MCF 10A (cell line): ENCODE measurements at regions not wholly inside any gene's neighbourhood (a gene's known extent, or its start where the extent isn't known, plus 50 kb on each side); places are given as distances from the start of the nearest gene placed in this dataset.
"Not testable (repeated sequence)": the region's sequence is repeated elsewhere in the genome, so short reads cannot be mapped to it uniquely, and the experiment has no call there.

Source experiments
- BruUV-seq: library from RNA; stranded (reverse); fragments of 400-500 nt; replicated peaks from 2 replicates; lab custom pipeline; 2021; lab: Mats Ljungman, UMichigan
- CTCF ChIA-PET: fragments of 300-600 bp; sonication (Branson Sonifier 250); formaldehyde crosslinking; extraction: SDS; loops from one replicate; lab custom pipeline; 2021; ENCODE audit warnings: antibody characterized with exemption, inconsistent platforms; lab: Yijun Ruan, JAX
- POLR2A ChIA-PET: fragments of 300-600, 350-650 bp; sonication (Branson Sonifier 250); formaldehyde crosslinking; extraction: SDS; loops from one replicate; lab custom pipeline; 2020; ENCODE audit warnings: antibody characterized with exemption, inconsistent platforms; lab: Yijun Ruan, JAX
- DNase-seq: peaks from one replicate; pipeline ENCODE4 v3.0.0-alpha.2; 2018; ENCODE audit not compliant: unreplicated experiment
- H3K27ac Mint-ChIP-seq: one replicate; pipeline ENCODE4 v1.8.0; 2022; ENCODE audit warnings: mild to moderate bottlenecking, low read depth, mixed read lengths; ENCODE audit not compliant: unreplicated experiment
- H3K27me3 Mint-ChIP-seq: one replicate; pipeline ENCODE4 v1.8.0; 2022; ENCODE audit warnings: mixed read lengths; ENCODE audit not compliant: insufficient read depth, unreplicated experiment
- H3K36me3 Mint-ChIP-seq: one replicate; pipeline ENCODE4 v1.8.0; 2022; ENCODE audit warnings: mild to moderate bottlenecking, moderate library complexity, mixed read lengths; ENCODE audit not compliant: insufficient read depth, unreplicated experiment
- H3K4me1 Mint-ChIP-seq: one replicate; pipeline ENCODE4 v1.8.0; 2022; ENCODE audit warnings: mixed read lengths; ENCODE audit not compliant: insufficient read depth, unreplicated experiment
- H3K4me3 Mint-ChIP-seq: one replicate; pipeline ENCODE4 v1.8.0; 2022; ENCODE audit warnings: mild to moderate bottlenecking, moderate library complexity, mixed read lengths; ENCODE audit not compliant: unreplicated experiment
- H3K9me3 Mint-ChIP-seq: one replicate; pipeline ENCODE4 v1.8.0; 2022; ENCODE audit warnings: mixed read lengths; ENCODE audit not compliant: unreplicated experiment
- CTCF ChIP-seq: fragments of 200-600 bp; IDR thresholded peaks from one replicate; pipeline ENCODE4 v1.8.0; 2022; ENCODE audit warnings: antibody characterized with exemption, mild to moderate bottlenecking; ENCODE audit not compliant: unreplicated experiment
- intact Hi-C: fragments of 100-400 bp; cut with micrococcal nuclease; formaldehyde crosslinking; loops from 2 replicates; pipeline ENCODE4 v1.14.1; 2022

- Mint-ChIP-seq H3K4me3 (no peak overlapping the region), H3K27ac (no peak overlapping the region), H3K36me3 (no peaks in the 10 kb centered on the region), H3K9me3 (no peaks in the 10 kb centered on the region), H3K4me1 (no peaks in the 10 kb centered on the region), H3K27me3 (no peaks in the 10 kb centered on the region)
- intact Hi-C loops = no loop called here
- ChIA-PET CTCF (interaction anchor here (0.6 to 1.0 kb wide), 2 partner anchors 185 to 295 kb away, joined by 3 read pairs; no protein-coding TSS in a partner anchor), POLR2A (no interaction called here)
- no peak for TF ChIP-seq CTCF
- no TSS peak for BruUV-seq
- no peak for DNase-seq
These were observed 63.8 kb upstream of the SEC11C start for GRCh38 chr18:59075923-59076322.

GRCh38 chr18:59079264-59079663 is 60.4 kb upstream of the SEC11C start:
- Mint-ChIP-seq H3K4me3 (no peak overlapping the region), H3K4me1 (peaks cover 5% of the 10 kb centered on the region), H3K9me3 (no peaks in the 10 kb centered on the region), H3K27ac (no peak overlapping the region), H3K27me3 (peaks cover 15% of the 10 kb centered on the region), H3K36me3 (no peaks in the 10 kb centered on the region)
- no peak for TF ChIP-seq CTCF
- peak; percentile 26 for DNase-seq
- ChIA-PET POLR2A (interaction anchor here (0.6 kb wide), 1 partner anchor 23 kb away, joined by 3 read pairs; no protein-coding TSS in a partner anchor), CTCF (interaction anchor here (0.6 to 1.2 kb wide), 3 partner anchors 9 to 565 kb away, joined by 4 to 6 read pairs (median 5); no protein-coding TSS in a partner anchor)
- BruUV-seq = no TSS peak
- intact Hi-C loops = no loop called here

- intact Hi-C loops = loop anchor here (5.0 to 10.0 kb wide), 2 partner anchors 225 to 322 kb away; no protein-coding TSS in a partner anchor
- ChIA-PET POLR2A (interaction anchor here (0.6 kb wide), 1 partner anchor 22 kb away, joined by 3 read pairs; no protein-coding TSS in a partner anchor), CTCF (interaction anchor here (0.6 to 1.2 kb wide), 8 partner anchors 9 to 566 kb away, joined by 3 to 6 read pairs (median 4); no protein-coding TSS in a partner anchor)
- H3K4me3 Mint-ChIP-seq, H3K9me3 Mint-ChIP-seq, BruUV-seq, H3K36me3 Mint-ChIP-seq, H3K4me1 Mint-ChIP-seq, H3K27ac Mint-ChIP-seq: not testable (repeated sequence)
- DNase-seq = peak; percentile 51
- H3K27me3 Mint-ChIP-seq = peaks cover 20% of the 10 kb centered on the region
These were observed 59.8 kb upstream of the SEC11C start for GRCh38 chr18:59079687-59080501.

GRCh38 chr18:59083136-59083818 is 56.4 kb upstream of the SEC11C start:
- intact Hi-C loops = loop anchor here (5.0 to 10.0 kb wide), 2 partner anchors 222 to 319 kb away; no protein-coding TSS in a partner anchor
- POLR2A ChIA-PET = interaction anchor here (0.6 kb wide), 1 partner anchor 167 kb away, joined by 4 read pairs; no protein-coding TSS in a partner anchor
- Mint-ChIP-seq H3K27me3 (peaks cover 46% of the 10 kb centered on the region), H3K4me1 (peaks cover 5% of the 10 kb centered on the region), H3K4me3 (no peak overlapping the region), H3K9me3 (no peaks in the 10 kb centered on the region), H3K36me3 (no peaks in the 10 kb centered on the region), H3K27ac (no peak overlapping the region)
- TF ChIP-seq CTCF = no peak
- no TSS peak for BruUV-seq
- CTCF ChIA-PET = interaction anchor here (0.6 to 2.4 kb wide), 16 partner anchors 10 to 1005 kb away, joined by 3 to 12 read pairs (median 3); no protein-coding TSS in a partner anchor
- DNase-seq = no peak
